Pancreas (tissue), 10 donors: ENCODE measurements at regions not wholly inside any gene's neighbourhood (a gene's known extent, or its start where the extent isn't known, plus 50 kb on each side); places are given as distances from the start of the nearest gene placed in this dataset.
A peak's percentile ranks its signal among the peaks of the same experiment; 100 is the strongest.

Experiments used
- ATAC-seq, 4 donors: fragments of 200-7000 bp; cut with Tn5 transposase; one replicate each; pipeline versions ENCODE4 v1.8.0 to v1.9.1; 2020; ENCODE audit warnings: mild to moderate bottlenecking in 4 of 4, moderate library complexity in 4 of 4
- DNase-seq, 6 donors: peaks; one replicate each; pipeline ENCODE4 v3.0.0-alpha.2; 2020
- FAIRE-seq: peaks from 2 replicates; lab custom pipeline; 2012; peaks lifted over from hg19 to GRCh38; lab: Jason Lieb, UNC
- H3K27ac ChIP-seq, 4 donors: fragments of 200-600 bp; sonication (generic); 1 replicate in 3 of 4; 2 replicates in 1 of 4; pipeline versions ENCODE4 v1.5.0 to v1.8.0; 2020
- H3K27me3 ChIP-seq, 4 donors: fragments of 200-600 bp; one replicate each; pipeline ENCODE4 v1.8.0; 2021
- H3K36me3 ChIP-seq, 3 donors: fragments of 200-600 bp; sonication (generic) in 1 of 3; one replicate each; pipeline versions ENCODE4 v1.5.0 to v1.8.0; 2020 to 2021
- H3K4me1 ChIP-seq, 3 donors: fragments of 200-600 bp; one replicate each; pipeline ENCODE4 v1.8.0; 2021
- H3K4me3 ChIP-seq, 4 donors: fragments of 200-600 bp; sonication (generic) in 2 of 4; one replicate each; pipeline versions ENCODE4 v1.5.0 to v1.8.0; 2020 to 2021
- H3K9me3 ChIP-seq, 4 donors: fragments of 200-600 bp; one replicate each; pipeline ENCODE4 v1.8.0; 2021
- WGBS, 2 donors: extraction: QIAGEN DNeasy Blood & Tissue Kit; methylation state at CpG; one replicate each; pipeline ENCODE4 v1.1.7; 2013; 5-methylcytosine and 5-hydroxymethylcytosine counted together
- intact Hi-C, 3 donors: fragments of 100-400 bp; cut with DNase I; formaldehyde crosslinking; loops; one replicate each; pipeline versions ENCODE4 v1.11.1 to v1.14.2; 2022
- TF ChIP-seq, protein P1 (sequence below), 4 donors: fragments of 200-600 bp; sonication (generic) in 3 of 4; IDR thresholded peaks; one replicate each; pipeline versions ENCODE4 v1.5.0 to v1.8.0; 2021; ENCODE audit warnings: antibody characterized with exemption in 4 of 4
- donor health status: healthy with polysubstance abuse.
- donor health status: DM: no; HTN: no; CAD: no; lungs with moderate emphysema.
- donor health status: DM: no; HTN: no; CAD: no.
- donor health status: control.
- donor health status: control.
- donor health status: Bipolar disorder and iron deficiency.
- donor health status: DM: yes; HTN: yes; CAD: no.
- donor health status: DM: no; HTN: no; CAD: no.
- donor health status: DM: no; HTN: no; CAD: no.
- donor health status: DM: yes; HTN: yes; CAD: no.

DNA sequence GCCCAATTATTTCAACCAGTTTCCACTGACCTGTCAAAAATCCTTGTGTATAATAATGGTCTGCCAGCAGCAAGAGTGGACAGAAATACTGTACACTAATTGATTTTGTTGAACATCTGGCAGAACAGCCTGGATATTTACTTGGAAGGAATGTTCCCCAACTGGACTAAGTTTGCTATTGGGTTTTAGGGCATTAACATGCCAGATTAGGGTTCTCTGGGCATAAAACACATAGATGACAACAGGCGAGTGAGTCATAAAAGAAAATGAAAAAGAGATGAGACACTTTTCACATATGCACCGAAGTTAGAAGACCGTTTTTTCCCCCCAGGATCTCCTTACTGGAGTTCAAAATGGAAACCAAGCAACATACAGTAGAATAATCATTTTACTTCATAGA lies 236.3 kb upstream of the NAV3 start:
- H3K4me3 ChIP-seq, result no peak overlapping the region
- WGBS, 2 donors, result 76 to 88% methylated on average over 3 of the region's 3 CpGs

DNA sequence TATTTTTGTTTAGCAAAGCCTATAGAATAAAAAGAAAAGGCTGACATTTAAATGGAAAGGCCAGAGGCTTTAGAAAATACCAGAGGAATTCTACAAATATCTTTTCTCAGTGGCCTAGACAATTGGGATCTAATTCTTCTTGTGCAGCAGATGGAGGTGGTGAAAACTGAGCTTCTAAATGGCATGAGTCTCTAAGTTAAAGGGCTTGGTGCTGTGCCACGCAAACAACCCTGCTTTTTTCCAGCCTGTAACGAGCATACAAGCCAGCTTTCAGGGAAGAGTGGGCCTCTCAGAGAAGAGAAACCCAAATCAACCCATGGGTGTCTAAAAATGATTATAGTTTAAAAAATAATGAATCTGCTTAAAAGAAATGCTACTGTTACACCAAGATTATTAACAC lies 237.9 kb upstream of the NAV3 start:
- no peaks in the 10 kb centered on the region for H3K27me3 ChIP-seq
- H3K9me3 ChIP-seq, result no peaks in the 10 kb centered on the region
- H3K27ac ChIP-seq, result no peak overlapping the region
- H3K36me3 ChIP-seq, result no peaks in the 10 kb centered on the region
- 70 to 83% methylated on average over 2 of the region's 2 CpGs for WGBS, 2 donors
- intact Hi-C loops, result no loop called here
- ATAC-seq (peak in 1 of 4 donors; percentile 37), FAIRE-seq (no peak), DNase-seq (no peak)
- no peaks in the 10 kb centered on the region for H3K4me1 ChIP-seq
- TF ChIP-seq, protein P1, sequence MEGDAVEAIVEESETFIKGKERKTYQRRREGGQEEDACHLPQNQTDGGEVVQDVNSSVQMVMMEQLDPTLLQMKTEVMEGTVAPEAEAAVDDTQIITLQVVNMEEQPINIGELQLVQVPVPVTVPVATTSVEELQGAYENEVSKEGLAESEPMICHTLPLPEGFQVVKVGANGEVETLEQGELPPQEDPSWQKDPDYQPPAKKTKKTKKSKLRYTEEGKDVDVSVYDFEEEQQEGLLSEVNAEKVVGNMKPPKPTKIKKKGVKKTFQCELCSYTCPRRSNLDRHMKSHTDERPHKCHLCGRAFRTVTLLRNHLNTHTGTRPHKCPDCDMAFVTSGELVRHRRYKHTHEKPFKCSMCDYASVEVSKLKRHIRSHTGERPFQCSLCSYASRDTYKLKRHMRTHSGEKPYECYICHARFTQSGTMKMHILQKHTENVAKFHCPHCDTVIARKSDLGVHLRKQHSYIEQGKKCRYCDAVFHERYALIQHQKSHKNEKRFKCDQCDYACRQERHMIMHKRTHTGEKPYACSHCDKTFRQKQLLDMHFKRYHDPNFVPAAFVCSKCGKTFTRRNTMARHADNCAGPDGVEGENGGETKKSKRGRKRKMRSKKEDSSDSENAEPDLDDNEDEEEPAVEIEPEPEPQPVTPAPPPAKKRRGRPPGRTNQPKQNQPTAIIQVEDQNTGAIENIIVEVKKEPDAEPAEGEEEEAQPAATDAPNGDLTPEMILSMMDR (IDR thresholded peaks at IDR 0.05), result no peak
- H3K4me3 ChIP-seq, result no peak overlapping the region

More for the DNA sequence above, 236.3 kb upstream of the NAV3 start:
- no peaks in the 10 kb centered on the region for H3K4me1 ChIP-seq
- TF ChIP-seq, protein P1 (IDR thresholded peaks at IDR 0.05), result no peak
- no peak for DNase-seq
- FAIRE-seq, result no peak
- ATAC-seq, result no peak
- no peaks in the 10 kb centered on the region for H3K27me3 ChIP-seq
- H3K36me3 ChIP-seq, result no peaks in the 10 kb centered on the region
- H3K9me3 ChIP-seq, result no peaks in the 10 kb centered on the region
- intact Hi-C loops, result no loop called here
- no peak overlapping the region for H3K27ac ChIP-seq

DNA sequence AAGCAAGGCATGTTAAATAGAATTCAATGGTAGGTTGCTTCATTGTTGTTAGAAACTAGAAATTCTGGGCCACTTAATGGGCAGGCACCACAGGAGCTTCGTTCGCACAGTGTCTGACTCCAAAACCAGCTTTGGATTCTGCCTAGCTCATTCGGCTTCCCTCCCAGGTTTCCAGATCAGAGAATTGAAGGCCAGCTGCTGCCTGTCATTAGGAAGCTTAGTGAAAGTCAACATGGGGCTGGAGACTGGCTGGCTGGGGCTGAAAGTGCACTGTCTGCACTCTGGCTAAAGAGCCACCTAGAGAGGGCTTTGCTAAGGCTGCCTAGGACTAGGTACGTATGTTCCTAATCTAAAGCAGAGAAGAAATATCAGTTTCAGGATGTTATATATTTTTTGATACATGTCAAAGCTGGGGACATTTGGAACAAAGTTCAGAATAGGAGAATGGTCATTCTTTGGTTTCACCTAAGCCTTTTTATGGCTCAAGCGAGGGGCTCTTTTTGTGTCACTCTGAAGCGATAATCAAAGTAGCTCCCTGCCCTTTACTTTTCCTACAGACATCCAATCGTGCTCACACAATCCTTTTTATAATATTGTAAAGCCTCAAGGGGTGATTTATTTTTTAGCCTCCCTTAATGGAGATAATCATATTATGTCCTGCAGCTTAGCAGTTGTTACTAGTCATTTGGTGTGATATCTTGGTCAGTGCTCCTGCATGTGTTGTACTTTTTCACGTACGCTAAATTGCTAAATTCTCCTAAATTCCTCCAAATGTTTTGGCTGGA lies 238.5 kb upstream of the NAV3 start:
- H3K4me1 ChIP-seq, result no peaks in the 10 kb centered on the region
- H3K36me3 ChIP-seq, result no peaks in the 10 kb centered on the region
- intact Hi-C loops, result no loop called here
- H3K27ac ChIP-seq, result no peak overlapping the region
- ATAC-seq (peak in 3 of 4 donors; percentile 50 to 91 (median 76)), FAIRE-seq (no peak), DNase-seq (peak in 1 of 6 donors; percentile 2)
- 74 to 81% methylated on average over 9 of the region's 9 CpGs for WGBS, 2 donors
- TF ChIP-seq, protein P1 (IDR thresholded peaks at IDR 0.05), result no peak
- H3K4me3 ChIP-seq, result no peak overlapping the region
- H3K9me3 ChIP-seq, result no peaks in the 10 kb centered on the region
- no peaks in the 10 kb centered on the region for H3K27me3 ChIP-seq

DNA sequence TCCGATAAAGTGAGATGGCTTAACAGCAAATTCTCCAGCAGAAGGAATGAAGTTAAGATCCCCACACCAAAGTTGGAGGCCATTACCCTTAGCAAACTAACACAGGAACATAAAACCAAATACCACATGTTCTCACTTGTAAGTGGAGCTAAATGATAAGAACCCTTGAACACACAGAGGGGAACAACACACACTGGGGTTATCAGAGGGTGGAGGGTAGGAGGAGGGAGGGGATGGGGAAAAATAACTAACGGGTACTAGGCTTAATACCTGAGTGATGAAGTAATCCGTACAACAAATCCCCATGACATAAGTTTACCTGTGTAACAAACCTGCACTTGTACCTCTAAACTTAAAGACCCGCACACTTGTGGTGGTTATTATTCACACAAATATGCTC lies 240.4 kb upstream of the NAV3 start:
- FAIRE-seq (no peak), ATAC-seq (no peak), DNase-seq (no peak)
- Histone ChIP-seq H3K9me3 (no peaks in the 10 kb centered on the region), H3K4me3 (no peak overlapping the region), H3K27ac (no peak overlapping the region), H3K4me1 (no peaks in the 10 kb centered on the region), H3K27me3 (no peaks in the 10 kb centered on the region), H3K36me3 (no peaks in the 10 kb centered on the region)
- TF ChIP-seq, protein P1 (IDR thresholded peaks at IDR 0.05), result no peak
- 54% methylated on average over 4 of the region's 4 CpGs for WGBS, 2 donors
- intact Hi-C loops, result no loop called here

DNA sequence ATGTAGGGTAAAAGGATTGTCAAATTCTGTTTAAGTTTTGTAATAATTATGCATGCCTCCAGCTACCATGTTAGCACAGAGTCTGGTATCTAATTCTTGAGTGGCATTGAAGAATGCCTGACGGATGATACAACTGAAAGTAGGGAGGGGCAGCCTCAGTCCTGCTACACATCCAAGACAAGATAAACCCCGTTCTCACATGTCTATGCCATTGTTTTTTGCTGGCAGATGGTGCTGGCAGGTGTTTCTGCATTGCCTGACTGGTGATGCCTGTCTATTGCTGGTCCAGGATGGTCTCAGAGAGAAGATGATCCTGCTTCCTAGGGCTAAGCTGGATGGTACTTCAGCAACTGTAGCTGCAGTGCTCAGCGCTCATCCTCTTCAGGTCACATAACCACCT lies 245.8 kb upstream of the NAV3 start:
- H3K27ac ChIP-seq, result no peak overlapping the region
- DNase-seq (no peak), ATAC-seq (no peak), FAIRE-seq (no peak)
- no peaks in the 10 kb centered on the region for H3K27me3 ChIP-seq
- intact Hi-C loops, result no loop called here
- H3K36me3 ChIP-seq, result no peaks in the 10 kb centered on the region
- H3K4me3 ChIP-seq, result no peak overlapping the region
- TF ChIP-seq, protein P1 (IDR thresholded peaks at IDR 0.05), result no peak
- no peaks in the 10 kb centered on the region for H3K4me1 ChIP-seq
- WGBS, 2 donors, result 71 to 76% methylated on average over 3 of the region's 3 CpGs
- no peaks in the 10 kb centered on the region for H3K9me3 ChIP-seq
